ENCODE measurements at regions not wholly inside any gene's neighbourhood (a gene's known extent, or its start where the extent isn't known, plus 50 kb on each side); places are given as distances from the start of the nearest gene placed in this dataset.
"Not testable (repeated sequence)": the region's sequence is repeated elsewhere in the genome, so short reads cannot be mapped to it uniquely, and the experiment has no call there.

- no peak for DNase-seq (ENCODE audit: low read depth in 3 of 3)
Measured at GRCh38 chr3:102682741-102683140, 247.9 kb downstream of the ZPLD1 start.

- no peak for DNase-seq (ENCODE audit: low read depth in 3 of 3)
Measured at GRCh38 chr3:102686792-102687191, 252.0 kb downstream of the ZPLD1 start.

- DNase-seq (ENCODE audit: low read depth in 3 of 3) = no peak
Measured at GRCh38 chr3:102687851-102688555, 253.2 kb downstream of the ZPLD1 start.

GRCh38 chr3:102688556-102688930, 253.7 kb downstream of the ZPLD1 start:
- DNase-seq (ENCODE audit: low read depth in 3 of 3) = no peak

GRCh38 chr3:102691507-102691906, 256.7 kb downstream of the ZPLD1 start:
- DNase-seq (ENCODE audit: low read depth in 3 of 3) = no peak

- DNase-seq (ENCODE audit: low read depth in 3 of 3) = no peak
Measured at GRCh38 chr3:102699104-102699818, 264.4 kb downstream of the ZPLD1 start.

GRCh38 chr3:102699819-102700140, 265.0 kb downstream of the ZPLD1 start:
- DNase-seq (ENCODE audit: low read depth in 3 of 3) = no peak

- DNase-seq (ENCODE audit: low read depth in 3 of 3) = no peak
Measured at GRCh38 chr3:102712896-102713295, 278.1 kb downstream of the ZPLD1 start.

GRCh38 chr3:102714567-102714966, 279.8 kb downstream of the ZPLD1 start:
- DNase-seq (ENCODE audit: low read depth in 3 of 3) = no peak

GRCh38 chr3:102715030-102715697, 280.3 kb downstream of the ZPLD1 start:
- no peak for DNase-seq (ENCODE audit: low read depth in 3 of 3)

- no peak for DNase-seq (ENCODE audit: low read depth in 3 of 3)
Measured at GRCh38 chr3:102718651-102719050, 283.8 kb downstream of the ZPLD1 start.

- no peak for DNase-seq (ENCODE audit: low read depth in 3 of 3)
Measured at GRCh38 chr3:102722317-102722716, 287.5 kb downstream of the ZPLD1 start.

GRCh38 chr3:102727340-102727739, 292.5 kb downstream of the ZPLD1 start:
- DNase-seq (ENCODE audit: low read depth in 3 of 3) = no peak

GRCh38 chr3:102732581-102732980, 297.8 kb downstream of the ZPLD1 start:
- not testable (repeated sequence) for DNase-seq (ENCODE audit: low read depth in 3 of 3)

GRCh38 chr3:102733791-102734563, 299.2 kb downstream of the ZPLD1 start:
- DNase-seq (ENCODE audit: low read depth in 3 of 3) = no peak

GRCh38 chr3:102735311-102735710, 300.5 kb downstream of the ZPLD1 start:
- no peak for DNase-seq (ENCODE audit: low read depth in 3 of 3)

GRCh38 chr3:102736288-102736974, 301.6 kb downstream of the ZPLD1 start:
- DNase-seq (ENCODE audit: low read depth in 3 of 3) = no peak

- DNase-seq (ENCODE audit: low read depth in 3 of 3) = no peak
Measured at GRCh38 chr3:102736975-102737304, 302.1 kb downstream of the ZPLD1 start.

GRCh38 chr3:102737353-102737752, 302.5 kb downstream of the ZPLD1 start:
- no peak for DNase-seq (ENCODE audit: low read depth in 3 of 3)

GRCh38 chr3:102741105-102741504, 306.3 kb downstream of the ZPLD1 start:
- DNase-seq (ENCODE audit: low read depth in 3 of 3) = no peak

- no peak for DNase-seq (ENCODE audit: low read depth in 3 of 3)
Measured at GRCh38 chr3:102741694-102742093, 306.9 kb downstream of the ZPLD1 start.

GRCh38 chr3:102745881-102746280, 311.1 kb downstream of the ZPLD1 start:
- DNase-seq (ENCODE audit: low read depth in 3 of 3) = no peak

Data from stimulated activated CD4-positive, alpha-beta T cell treated with anti-CD3 and anti-CD28 coated beads, TNF-alpha, amount 100 ng/mL, for 48 hours (primary cell).